ENCODE measurements at regions not wholly inside any gene's neighbourhood (a gene's known extent, or its start where the extent isn't known, plus 50 kb on each side); places are given as distances from the start of the nearest gene placed in this dataset.

DNA sequence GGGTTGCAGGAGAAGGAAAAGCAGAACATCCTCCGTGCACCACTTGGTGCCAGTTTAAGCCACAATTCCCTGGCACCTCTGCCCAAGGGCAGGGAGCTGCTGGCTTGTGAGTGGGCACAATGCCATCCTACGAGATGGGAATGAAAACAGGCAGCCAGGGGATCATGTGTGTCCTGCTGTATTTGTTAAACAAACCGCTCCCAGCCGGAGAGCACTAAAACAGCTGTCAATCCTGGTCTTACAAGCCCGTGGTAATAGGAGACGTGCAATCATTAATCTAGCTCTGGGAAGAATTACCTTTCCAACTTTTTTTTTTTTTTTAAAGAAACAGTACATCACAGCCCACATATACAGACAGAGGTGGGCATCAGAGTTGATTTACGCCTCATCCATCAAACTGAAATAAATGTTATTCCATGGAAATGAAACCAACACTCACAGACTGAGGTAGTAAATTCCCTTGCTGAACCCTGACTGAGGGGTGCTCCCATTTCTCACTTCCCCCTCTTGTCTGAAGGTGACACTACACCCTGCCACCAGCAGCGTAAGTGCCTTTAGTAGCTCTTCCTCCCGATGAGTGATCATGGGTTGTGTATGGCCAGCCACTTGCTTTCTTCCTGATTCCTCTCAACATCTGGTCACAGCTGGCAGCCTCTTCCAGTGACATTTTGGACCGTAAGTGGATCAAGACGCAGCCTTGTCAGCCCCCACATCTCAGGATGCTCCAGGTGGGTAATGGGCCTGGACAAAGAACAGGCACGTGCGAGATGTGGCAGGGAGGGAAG is 143.8 kb downstream of the TEX36 start:
- TF ChIP-seq, protein P1, sequence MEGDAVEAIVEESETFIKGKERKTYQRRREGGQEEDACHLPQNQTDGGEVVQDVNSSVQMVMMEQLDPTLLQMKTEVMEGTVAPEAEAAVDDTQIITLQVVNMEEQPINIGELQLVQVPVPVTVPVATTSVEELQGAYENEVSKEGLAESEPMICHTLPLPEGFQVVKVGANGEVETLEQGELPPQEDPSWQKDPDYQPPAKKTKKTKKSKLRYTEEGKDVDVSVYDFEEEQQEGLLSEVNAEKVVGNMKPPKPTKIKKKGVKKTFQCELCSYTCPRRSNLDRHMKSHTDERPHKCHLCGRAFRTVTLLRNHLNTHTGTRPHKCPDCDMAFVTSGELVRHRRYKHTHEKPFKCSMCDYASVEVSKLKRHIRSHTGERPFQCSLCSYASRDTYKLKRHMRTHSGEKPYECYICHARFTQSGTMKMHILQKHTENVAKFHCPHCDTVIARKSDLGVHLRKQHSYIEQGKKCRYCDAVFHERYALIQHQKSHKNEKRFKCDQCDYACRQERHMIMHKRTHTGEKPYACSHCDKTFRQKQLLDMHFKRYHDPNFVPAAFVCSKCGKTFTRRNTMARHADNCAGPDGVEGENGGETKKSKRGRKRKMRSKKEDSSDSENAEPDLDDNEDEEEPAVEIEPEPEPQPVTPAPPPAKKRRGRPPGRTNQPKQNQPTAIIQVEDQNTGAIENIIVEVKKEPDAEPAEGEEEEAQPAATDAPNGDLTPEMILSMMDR (IDR thresholded peaks at IDR 0.05 in 8 of 11, conservative IDR thresholded peaks at IDR 0.05 in 3 of 11): no peak
- TF ChIP-seq POLR2AphosphoS5 (IDR thresholded peaks at IDR 0.05): no peak
